Right lobe of liver (tissue), 4 donors: ENCODE measurements at regions not wholly inside any gene's neighbourhood (a gene's known extent, or its start where the extent isn't known, plus 50 kb on each side); places are given as distances from the start of the nearest gene placed in this dataset.

Experiments used
- POLR2A ChIP-seq: fragments of 450-650 bp; IDR thresholded peaks from one replicate; pipeline ENCODE4 v1.6.1; 2017; ENCODE audit warnings: antibody characterized with exemption, mild to moderate bottlenecking
- TF ChIP-seq, protein P1 (sequence below), 4 donors: fragments of 200-600 bp in 3 of 4; fragments of 450-650 bp in 1 of 4; IDR thresholded peaks; one replicate each; pipeline versions ENCODE4 v1.5.1 to v1.8.0; 2016 to 2022; ENCODE audit warnings: antibody characterized with exemption in 4 of 4, mild to moderate bottlenecking in 2 of 4
- donor health status: DM: no; HTN: no; CAD: no.
- donor health status: DM: no; HTN: no; CAD: no.
- donor health status: DM: no; HTN: yes; CAD: no.

DNA sequence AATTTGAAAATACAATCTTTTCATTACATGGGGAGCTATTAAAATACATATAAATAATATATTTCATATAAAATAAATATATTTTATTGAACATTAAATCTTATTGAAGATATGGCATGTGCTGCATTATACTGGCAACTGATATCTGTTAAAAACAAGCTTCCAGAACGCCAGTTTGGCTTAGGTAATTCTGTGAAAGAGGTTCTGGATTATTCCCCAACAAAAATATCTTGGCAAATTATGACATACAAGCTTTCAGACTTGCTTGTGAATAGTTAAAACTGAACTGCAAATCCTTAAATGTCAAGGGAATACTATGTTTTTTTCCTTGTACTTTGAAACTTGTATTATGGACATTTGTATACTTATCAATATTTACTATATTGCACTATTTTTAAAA lies 210.2 kb upstream of the LCORL start:
- TF ChIP-seq, protein P1, sequence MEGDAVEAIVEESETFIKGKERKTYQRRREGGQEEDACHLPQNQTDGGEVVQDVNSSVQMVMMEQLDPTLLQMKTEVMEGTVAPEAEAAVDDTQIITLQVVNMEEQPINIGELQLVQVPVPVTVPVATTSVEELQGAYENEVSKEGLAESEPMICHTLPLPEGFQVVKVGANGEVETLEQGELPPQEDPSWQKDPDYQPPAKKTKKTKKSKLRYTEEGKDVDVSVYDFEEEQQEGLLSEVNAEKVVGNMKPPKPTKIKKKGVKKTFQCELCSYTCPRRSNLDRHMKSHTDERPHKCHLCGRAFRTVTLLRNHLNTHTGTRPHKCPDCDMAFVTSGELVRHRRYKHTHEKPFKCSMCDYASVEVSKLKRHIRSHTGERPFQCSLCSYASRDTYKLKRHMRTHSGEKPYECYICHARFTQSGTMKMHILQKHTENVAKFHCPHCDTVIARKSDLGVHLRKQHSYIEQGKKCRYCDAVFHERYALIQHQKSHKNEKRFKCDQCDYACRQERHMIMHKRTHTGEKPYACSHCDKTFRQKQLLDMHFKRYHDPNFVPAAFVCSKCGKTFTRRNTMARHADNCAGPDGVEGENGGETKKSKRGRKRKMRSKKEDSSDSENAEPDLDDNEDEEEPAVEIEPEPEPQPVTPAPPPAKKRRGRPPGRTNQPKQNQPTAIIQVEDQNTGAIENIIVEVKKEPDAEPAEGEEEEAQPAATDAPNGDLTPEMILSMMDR (IDR thresholded peaks at IDR 0.05) = no peak
- no peak for TF ChIP-seq POLR2A
